Stimulated activated CD4-positive, alpha-beta T cell treated with anti-CD3 and anti-CD28 coated beads, TNF-alpha, amount 100 ng/mL, for 1 hour (primary cell): ENCODE measurements at regions not wholly inside any gene's neighbourhood (a gene's known extent, or its start where the extent isn't known, plus 50 kb on each side); places are given as distances from the start of the nearest gene placed in this dataset.

Experiments
- DNase-seq, 3 donors: peaks; one replicate each; pipeline ENCODE4 v3.0.0-alpha.2; 2020; ENCODE audit warnings: low read depth in 3 of 3, low spot score in 1 of 3

GRCh38 chr2:221104361-221104811 lies 467.7 kb downstream of the EPHA4 start:
- DNase-seq, result no peak

GRCh38 chr2:221106241-221106640 lies 465.9 kb downstream of the EPHA4 start:
- DNase-seq, result no peak

GRCh38 chr2:221107424-221107823 lies 464.7 kb downstream of the EPHA4 start:
- DNase-seq, result no peak

GRCh38 chr2:221109552-221109951 lies 462.6 kb downstream of the EPHA4 start:
- DNase-seq, result no peak

GRCh38 chr2:221111739-221112138 lies 460.4 kb downstream of the EPHA4 start:
- DNase-seq, result no peak

- no peak for DNase-seq
Measured at GRCh38 chr2:221112744-221113143, 459.4 kb downstream of the EPHA4 start.

- no peak for DNase-seq
Measured at GRCh38 chr2:221115944-221116343, 456.2 kb downstream of the EPHA4 start.

GRCh38 chr2:221120643-221121042 lies 451.5 kb downstream of the EPHA4 start:
- no peak for DNase-seq

- no peak for DNase-seq
Measured at GRCh38 chr2:221123396-221123795, 448.7 kb downstream of the EPHA4 start.

GRCh38 chr2:221124532-221125240 lies 447.4 kb downstream of the EPHA4 start:
- no peak for DNase-seq

GRCh38 chr2:221125691-221126090 lies 446.4 kb downstream of the EPHA4 start:
- no peak for DNase-seq

- DNase-seq, result no peak
Measured at GRCh38 chr2:221129657-221130056, 442.4 kb downstream of the EPHA4 start.

- no peak for DNase-seq
Measured at GRCh38 chr2:221130431-221130830, 441.7 kb downstream of the EPHA4 start.

- DNase-seq, result no peak
Measured at GRCh38 chr2:221133941-221134340, 438.2 kb downstream of the EPHA4 start.

- no peak for DNase-seq
Measured at GRCh38 chr2:221134718-221135117, 437.4 kb downstream of the EPHA4 start.

- no peak for DNase-seq
Measured at GRCh38 chr2:221135699-221136098, 436.4 kb downstream of the EPHA4 start.

- DNase-seq, result no peak
Measured at GRCh38 chr2:221137385-221137784, 434.7 kb downstream of the EPHA4 start.

- no peak for DNase-seq
Measured at GRCh38 chr2:221142341-221142740, 429.8 kb downstream of the EPHA4 start.

- no peak for DNase-seq
Measured at GRCh38 chr2:221143231-221143630, 428.9 kb downstream of the EPHA4 start.

GRCh38 chr2:221144909-221145308 lies 427.2 kb downstream of the EPHA4 start:
- no peak for DNase-seq

GRCh38 chr2:221145396-221145795 lies 426.7 kb downstream of the EPHA4 start:
- no peak for DNase-seq

GRCh38 chr2:221153226-221153625 lies 418.9 kb downstream of the EPHA4 start:
- no peak for DNase-seq

GRCh38 chr2:221154176-221154575 lies 417.9 kb downstream of the EPHA4 start:
- DNase-seq, result no peak
